K562 (cell line): ENCODE measurements at regions not wholly inside any gene's neighbourhood (a gene's known extent, or its start where the extent isn't known, plus 50 kb on each side); places are given as distances from the start of the nearest gene placed in this dataset.

Experiments used
- ATAC-seq: fragments of 200-7000 bp; cut with Tn5 transposase; 3 replicates; pipeline ENCODE4 v1.9.1; 2020; ENCODE audit warnings: moderate library complexity
- BruUV-seq: library from RNA; stranded (reverse); fragments of 400-500 nt; replicated peaks from 2 replicates; lab custom pipeline; 2021; lab: Mats Ljungman, UMichigan
- CTCF ChIA-PET: fragments of 300-600 bp; formaldehyde crosslinking; extraction: SDS; loops from one replicate; lab custom pipeline; 2021; ENCODE audit warnings: low intra/inter-chr PET ratio; lab: Yijun Ruan, JAX
- POLR2A ChIA-PET: fragments of 300-600, 350-650 bp; sonication (Branson Sonifier 250); formaldehyde crosslinking; extraction: SDS; loops from one replicate; lab custom pipeline; 2021; ENCODE audit warnings: antibody characterized with exemption, inconsistent platforms; lab: Yijun Ruan, JAX
- DNase-seq, 4 experiments: peaks; one replicate each; pipeline versions ENCODE4 v3.0.0 to v3.0.0-alpha.2; 2011 to 2018; ENCODE audit warnings: low spot score in 3 of 4, mixed read lengths in 3 of 4; ENCODE audit errors: extremely low read depth in 1 of 4
- FAIRE-seq: peaks from 2 replicates; lab custom pipeline; 2011; peaks lifted over from hg19 to GRCh38; lab: Jason Lieb, UNC
- H2AFZ ChIP-seq: 2 replicates; pipeline ENCODE4 v1.6.0; 2011; ENCODE audit warnings: low read depth, low read length, control low read depth, inconsistent platforms
- H3K27ac ChIP-seq: fragments of 200-600 bp; 3 replicates; pipeline ENCODE4 v1.8.0; 2011; ENCODE audit warnings: low read depth, mild to moderate bottlenecking, control low read depth, inconsistent platforms, low read length, moderate library complexity, mixed read lengths; ENCODE audit errors: extremely low read depth
- H3K27me3 ChIP-seq, 2 experiments: fragments of 300-600 bp in 1 of 2; 2 replicates in 1 of 2; 3 replicates in 1 of 2; pipeline versions ENCODE4 v1.6.0 to v1.8.0; 2011; ENCODE audit warnings: inconsistent platforms in 2 of 2, low read length in 2 of 2, mild to moderate bottlenecking in 1 of 2, mixed read lengths in 1 of 2, moderate library complexity in 1 of 2; ENCODE audit not compliant: control insufficient read depth in 2 of 2, insufficient read depth in 2 of 2
- H3K36me3 ChIP-seq: fragments of 300-600 bp; 3 replicates; pipeline ENCODE4 v1.8.0; 2011; ENCODE audit warnings: mild to moderate bottlenecking, low read length, inconsistent platforms; ENCODE audit not compliant: control insufficient read depth, insufficient read depth
- H3K4me1 ChIP-seq, 2 experiments: fragments of 200-600 bp in 1 of 2; replicated peaks in 1 of 2; 2 replicates in 1 of 2; 3 replicates in 1 of 2; pipeline versions ENCODE4 v1.5.1 to v1.8.0; 2011; ENCODE audit warnings: inconsistent platforms in 2 of 2, low read length in 2 of 2, mild to moderate bottlenecking in 1 of 2, mixed read lengths in 1 of 2, moderate library complexity in 1 of 2; ENCODE audit not compliant: control insufficient read depth in 2 of 2, insufficient read depth in 2 of 2
- H3K4me2 ChIP-seq: 2 replicates; pipeline ENCODE4 v1.6.1; 2011; ENCODE audit warnings: low read length, control low read depth, inconsistent platforms, mixed read lengths; ENCODE audit not compliant: insufficient read depth
- H3K4me3 ChIP-seq: fragments of 200-600 bp; sonication (generic), shearing (Covaris generic); 2 replicates; pipeline ENCODE4 v1.5.1; 2016; ENCODE audit warnings: control low read depth, inconsistent platforms
- H3K79me2 ChIP-seq: fragments of 200-600 bp; 3 replicates; pipeline ENCODE4 v1.8.0; 2011; ENCODE audit warnings: low read length, inconsistent platforms; ENCODE audit not compliant: control insufficient read depth, insufficient read depth
- H3K9ac ChIP-seq, 2 experiments: 2 replicates each; pipeline versions ENCODE4 v1.6.0 to v1.6.1; 2011; ENCODE audit warnings: low read depth in 2 of 2, low read length in 2 of 2, control low read depth in 1 of 2, inconsistent platforms in 1 of 2, mild to moderate bottlenecking in 1 of 2, mixed read lengths in 1 of 2; ENCODE audit not compliant: insufficient read depth in 1 of 2
- H3K9me1 ChIP-seq: one replicate; pipeline ENCODE4 v1.6.0; 2011; ENCODE audit warnings: inconsistent platforms, mild to moderate bottlenecking, low read length, moderate library complexity; ENCODE audit not compliant: control insufficient read depth, insufficient read depth
- H3K9me3 ChIP-seq: replicated peaks from 2 replicates; pipeline ENCODE4 v1.5.1; 2011; ENCODE audit warnings: low read depth, low read length, inconsistent platforms; ENCODE audit not compliant: control insufficient read depth, insufficient read depth
- H4K20me1 ChIP-seq: replicated peaks from 2 replicates; pipeline ENCODE4 v1.6.1; 2011; ENCODE audit warnings: low read length, inconsistent platforms, mixed read lengths; ENCODE audit not compliant: control insufficient read depth, insufficient read depth
- GTF2E2 ChIP-seq: fragments of 200-800 bp; sonication (Bioruptor generic); IDR thresholded peaks from 2 replicates; pipeline ENCODE4 v1.6.1; 2016; ENCODE audit warnings: missing genetic modification characterization, missing compliant biosample characterization
- PTBP1 ChIP-seq: fragments of 200-400 bp; formaldehyde crosslinking; IDR thresholded peaks from 2 replicates; pipeline ENCODE4 v1.6.1; 2017; ENCODE audit warnings: low read depth, low read length
- TBL1XR1 ChIP-seq, 2 experiments: IDR thresholded peaks; 2 replicates each; pipeline ENCODE4 v1.6.1; 2012; ENCODE audit warnings: improper control_type of control experiment in 2 of 2, low read length in 2 of 2, mild to moderate bottlenecking in 1 of 2
- YBX1 ChIP-seq: fragments of 450-650 bp; IDR thresholded peaks from 2 replicates; pipeline ENCODE4 v1.7.1; 2016; ENCODE audit warnings: mild to moderate bottlenecking
- ZNF121 ChIP-seq: sonication (generic); formaldehyde crosslinking; conservative IDR thresholded peaks from 2 replicates; pipeline ENCODE4 v1.8.0; 2022; ENCODE audit warnings: missing genetic modification reagents
- WGBS: fragments of 100-300 bp; shearing (Covaris generic); methylation state at CpG from one replicate; pipeline ENCODE4 v1.1.6; 2016; ENCODE audit warnings: low coverage, mixed read lengths; ENCODE audit not compliant: insufficient coverage; ENCODE audit errors: missing lambda C conversion rate; 5-methylcytosine and 5-hydroxymethylcytosine counted together
- in situ Hi-C: fragments of 300-500 bp; cut with MboI; formaldehyde crosslinking; loops from 4 replicates; pipeline ENCODE4 v1.15.0; 2018; ENCODE audit warnings: inconsistent platforms, mixed read lengths
- intact Hi-C: fragments of 100-400 bp; cut with micrococcal nuclease; formaldehyde crosslinking; loops from 2 replicates; pipeline ENCODE4 v1.14.2; 2022
- TF ChIP-seq, protein P1 (sequence below): fragments of 450-650 bp; formaldehyde crosslinking; IDR thresholded peaks from 2 replicates; pipeline ENCODE4 v1.4.0; 2022; ENCODE audit warnings: missing genetic modification characterization
- TF ChIP-seq, protein P2 (sequence below): sonication (generic); IDR thresholded peaks from 2 replicates; pipeline ENCODE4 v1.6.1; 2016
- TF ChIP-seq, protein P3 (sequence below): sonication (generic); formaldehyde crosslinking; IDR thresholded peaks from 2 replicates; pipeline ENCODE4 v1.5.0; 2020; ENCODE audit warnings: missing genetic modification reagents

GRCh38 chr6:93821953-93822352 is 402.6 kb upstream of the EPHA7 start:
- Histone ChIP-seq H3K27ac (no peak overlapping the region), H3K9ac (no peak overlapping the region), H3K9me3 (no peaks in the 10 kb centered on the region), H2AFZ (no peak overlapping the region), H3K79me2 (no peaks in the 10 kb centered on the region), H3K9me1 (no peaks in the 10 kb centered on the region), H3K4me1 (no peaks in the 10 kb centered on the region), H3K27me3 (no peaks in the 10 kb centered on the region)
- no peak for ATAC-seq
- no TSS peak for BruUV-seq
- TF ChIP-seq GTF2E2 (tag): no peak
- TF ChIP-seq, protein P1, sequence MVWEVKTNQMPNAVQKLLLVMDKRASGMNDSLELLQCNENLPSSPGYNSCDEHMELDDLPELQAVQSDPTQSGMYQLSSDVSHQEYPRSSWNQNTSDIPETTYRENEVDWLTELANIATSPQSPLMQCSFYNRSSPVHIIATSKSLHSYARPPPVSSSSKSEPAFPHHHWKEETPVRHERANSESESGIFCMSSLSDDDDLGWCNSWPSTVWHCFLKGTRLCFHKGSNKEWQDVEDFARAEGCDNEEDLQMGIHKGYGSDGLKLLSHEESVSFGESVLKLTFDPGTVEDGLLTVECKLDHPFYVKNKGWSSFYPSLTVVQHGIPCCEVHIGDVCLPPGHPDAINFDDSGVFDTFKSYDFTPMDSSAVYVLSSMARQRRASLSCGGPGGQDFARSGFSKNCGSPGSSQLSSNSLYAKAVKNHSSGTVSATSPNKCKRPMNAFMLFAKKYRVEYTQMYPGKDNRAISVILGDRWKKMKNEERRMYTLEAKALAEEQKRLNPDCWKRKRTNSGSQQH (CRISPR knock-in tag): no peak
- TF ChIP-seq, all 486 proteins: peak for 0
- in situ Hi-C loops: no loop called here
- Histone ChIP-seq H3K4me2 (no peak overlapping the region), H3K36me3 (no peaks in the 10 kb centered on the region), H3K4me3 (no peak overlapping the region), H4K20me1 (no peaks in the 10 kb centered on the region)
- intact Hi-C loops: no loop called here
- ChIA-PET CTCF (no interaction called here), POLR2A (no interaction called here)
- no peak for FAIRE-seq
- DNase-seq: no peak

DNA sequence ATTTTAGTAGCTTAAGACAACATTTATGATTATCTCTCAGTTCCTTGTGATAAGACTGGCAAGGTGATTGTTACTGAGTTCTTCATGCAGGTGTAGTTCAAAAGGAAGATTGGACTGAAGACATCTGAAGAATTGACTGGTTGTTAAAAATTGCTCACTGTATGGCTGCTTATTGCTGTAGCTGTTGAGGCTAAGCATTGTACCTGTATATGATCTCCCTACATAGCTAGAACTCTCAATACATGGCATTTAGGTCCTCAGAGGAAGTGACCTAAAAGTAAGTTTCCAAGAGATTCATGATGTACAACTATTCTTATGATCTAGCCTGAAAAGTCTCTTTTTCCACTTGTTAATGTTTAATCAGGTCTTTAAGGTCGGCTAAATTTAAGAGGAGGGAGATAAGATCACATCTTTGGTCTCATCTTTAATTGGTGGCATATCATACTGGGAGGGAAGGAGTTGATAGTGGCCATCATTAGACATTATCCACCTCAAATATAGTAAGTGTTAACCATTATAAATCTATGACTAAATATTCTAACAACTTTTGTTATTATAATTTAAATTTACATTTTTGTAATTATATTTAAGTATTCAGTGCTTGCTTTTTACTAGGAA is 401.2 kb upstream of the EPHA7 start:
- Histone ChIP-seq H4K20me1 (no peaks in the 10 kb centered on the region), H3K9me1 (no peaks in the 10 kb centered on the region), H3K27ac (no peak overlapping the region), H2AFZ (no peak overlapping the region), H3K79me2 (no peaks in the 10 kb centered on the region), H3K4me3 (no peak overlapping the region), H3K4me2 (no peak overlapping the region), H3K27me3 (no peaks in the 10 kb centered on the region)
- no TSS peak for BruUV-seq
- in situ Hi-C loops (no loop called here), intact Hi-C loops (no loop called here)
- ATAC-seq: no peak
- ChIA-PET CTCF (no interaction called here), POLR2A (no interaction called here)
- WGBS: 0% methylated on average over 1 of the region's 1 CpG
- DNase-seq: no peak
- FAIRE-seq: no peak
- TF ChIP-seq, protein P2, sequence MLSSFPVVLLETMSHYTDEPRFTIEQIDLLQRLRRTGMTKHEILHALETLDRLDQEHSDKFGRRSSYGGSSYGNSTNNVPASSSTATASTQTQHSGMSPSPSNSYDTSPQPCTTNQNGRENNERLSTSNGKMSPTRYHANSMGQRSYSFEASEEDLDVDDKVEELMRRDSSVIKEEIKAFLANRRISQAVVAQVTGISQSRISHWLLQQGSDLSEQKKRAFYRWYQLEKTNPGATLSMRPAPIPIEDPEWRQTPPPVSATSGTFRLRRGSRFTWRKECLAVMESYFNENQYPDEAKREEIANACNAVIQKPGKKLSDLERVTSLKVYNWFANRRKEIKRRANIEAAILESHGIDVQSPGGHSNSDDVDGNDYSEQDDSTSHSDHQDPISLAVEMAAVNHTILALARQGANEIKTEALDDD: no peak
- no peak for TF ChIP-seq ZNF121 (CRISPR knock-in tag)
- no peak for TF ChIP-seq TBL1XR1 (IDR thresholded peaks at IDR 0.05; ENCODE audit: low read length in 2 of 2)
- TF ChIP-seq, protein P3, sequence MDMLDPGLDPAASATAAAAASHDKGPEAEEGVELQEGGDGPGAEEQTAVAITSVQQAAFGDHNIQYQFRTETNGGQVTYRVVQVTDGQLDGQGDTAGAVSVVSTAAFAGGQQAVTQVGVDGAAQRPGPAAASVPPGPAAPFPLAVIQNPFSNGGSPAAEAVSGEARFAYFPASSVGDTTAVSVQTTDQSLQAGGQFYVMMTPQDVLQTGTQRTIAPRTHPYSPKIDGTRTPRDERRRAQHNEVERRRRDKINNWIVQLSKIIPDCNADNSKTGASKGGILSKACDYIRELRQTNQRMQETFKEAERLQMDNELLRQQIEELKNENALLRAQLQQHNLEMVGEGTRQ (CRISPR knock-in tag): no peak
- no peak for TF ChIP-seq PTBP1
- TF ChIP-seq YBX1: no peak
- TF ChIP-seq, all 486 proteins: peak for 0
- H3K4me1 ChIP-seq: no peaks in the 10 kb centered on the region
- no peaks in the 10 kb centered on the region for H3K9me3 ChIP-seq
- no peak overlapping the region for H3K9ac ChIP-seq
- H3K36me3 ChIP-seq: no peaks in the 10 kb centered on the region
